Vagina (tissue), 2 donors: ENCODE measurements at regions not wholly inside any gene's neighbourhood (a gene's known extent, or its start where the extent isn't known, plus 50 kb on each side); places are given as distances from the start of the nearest gene placed in this dataset.

Experiments
- DNase-seq, 2 donors: peaks; one replicate each; pipeline ENCODE4 v3.0.0-alpha.2; 2017; ENCODE audit errors: extremely low spot score in 2 of 2
- H3K27ac ChIP-seq: fragments of 200-600 bp; sonication (generic); one replicate; pipeline ENCODE4 v1.5.1; 2019
- H3K27me3 ChIP-seq: fragments of 200-600 bp; sonication (generic); one replicate; pipeline ENCODE4 v1.5.1; 2019
- H3K36me3 ChIP-seq, 2 donors: fragments of 200-600 bp; sonication (generic); one replicate each; pipeline ENCODE4 v1.5.1; 2017 to 2019
- H3K4me1 ChIP-seq: fragments of 200-600 bp; sonication (generic); one replicate; pipeline ENCODE4 v1.5.1; 2019
- H3K4me3 ChIP-seq, 2 donors: fragments of 200-600 bp; sonication (generic); 1 replicate in 1 of 2; 2 replicates in 1 of 2; pipeline ENCODE4 v1.5.1; 2016 to 2019
- H3K9me3 ChIP-seq: fragments of 200-600 bp; sonication (generic); one replicate; pipeline ENCODE4 v1.5.1; 2019
- POLR2A ChIP-seq, 2 donors: fragments of 450-650 bp; IDR thresholded peaks; one replicate each; pipeline ENCODE4 v1.6.1; 2017; ENCODE audit warnings: antibody characterized with exemption in 2 of 2, mild to moderate bottlenecking in 2 of 2, moderate library complexity in 2 of 2
- POLR2AphosphoS5 ChIP-seq, 2 donors: sonication (generic); formaldehyde crosslinking; IDR thresholded peaks; one replicate each; pipeline ENCODE4 v1.9.0; 2017; ENCODE audit warnings: antibody characterized with exemption in 2 of 2, mild to moderate bottlenecking in 2 of 2, low read depth in 1 of 2; ENCODE audit not compliant: insufficient read depth in 1 of 2
- intact Hi-C: fragments of 100-400 bp; cut with DNase I; formaldehyde crosslinking; loops from one replicate; pipeline ENCODE4 v1.15.1; 2023
- TF ChIP-seq, protein P1 (sequence below), 3 experiments: fragments of 450-650 bp in 2 of 3; fragments of 200-600 bp in 1 of 3; sonication (generic) in 1 of 3; IDR thresholded peaks; one replicate each; pipeline ENCODE4 v1.5.1; 2017 to 2019; ENCODE audit warnings: antibody characterized with exemption in 3 of 3, mild to moderate bottlenecking in 2 of 3, moderate library complexity in 2 of 3

- TF ChIP-seq, protein P1, sequence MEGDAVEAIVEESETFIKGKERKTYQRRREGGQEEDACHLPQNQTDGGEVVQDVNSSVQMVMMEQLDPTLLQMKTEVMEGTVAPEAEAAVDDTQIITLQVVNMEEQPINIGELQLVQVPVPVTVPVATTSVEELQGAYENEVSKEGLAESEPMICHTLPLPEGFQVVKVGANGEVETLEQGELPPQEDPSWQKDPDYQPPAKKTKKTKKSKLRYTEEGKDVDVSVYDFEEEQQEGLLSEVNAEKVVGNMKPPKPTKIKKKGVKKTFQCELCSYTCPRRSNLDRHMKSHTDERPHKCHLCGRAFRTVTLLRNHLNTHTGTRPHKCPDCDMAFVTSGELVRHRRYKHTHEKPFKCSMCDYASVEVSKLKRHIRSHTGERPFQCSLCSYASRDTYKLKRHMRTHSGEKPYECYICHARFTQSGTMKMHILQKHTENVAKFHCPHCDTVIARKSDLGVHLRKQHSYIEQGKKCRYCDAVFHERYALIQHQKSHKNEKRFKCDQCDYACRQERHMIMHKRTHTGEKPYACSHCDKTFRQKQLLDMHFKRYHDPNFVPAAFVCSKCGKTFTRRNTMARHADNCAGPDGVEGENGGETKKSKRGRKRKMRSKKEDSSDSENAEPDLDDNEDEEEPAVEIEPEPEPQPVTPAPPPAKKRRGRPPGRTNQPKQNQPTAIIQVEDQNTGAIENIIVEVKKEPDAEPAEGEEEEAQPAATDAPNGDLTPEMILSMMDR (IDR thresholded peaks at IDR 0.05) = no peak
- no peak for TF ChIP-seq POLR2AphosphoS5 (IDR thresholded peaks at IDR 0.05; ENCODE audit: insufficient read depth in 1 of 2, low read depth in 1 of 2)
- TF ChIP-seq POLR2A (IDR thresholded peaks at IDR 0.05) = no peak
- intact Hi-C loops = no loop called here
- H3K27me3 ChIP-seq = no peaks in the 10 kb centered on the region
Observed at GRCh38 chr13:63209330-63210017, 1793.8 kb upstream of the PCDH20 start.

DNA sequence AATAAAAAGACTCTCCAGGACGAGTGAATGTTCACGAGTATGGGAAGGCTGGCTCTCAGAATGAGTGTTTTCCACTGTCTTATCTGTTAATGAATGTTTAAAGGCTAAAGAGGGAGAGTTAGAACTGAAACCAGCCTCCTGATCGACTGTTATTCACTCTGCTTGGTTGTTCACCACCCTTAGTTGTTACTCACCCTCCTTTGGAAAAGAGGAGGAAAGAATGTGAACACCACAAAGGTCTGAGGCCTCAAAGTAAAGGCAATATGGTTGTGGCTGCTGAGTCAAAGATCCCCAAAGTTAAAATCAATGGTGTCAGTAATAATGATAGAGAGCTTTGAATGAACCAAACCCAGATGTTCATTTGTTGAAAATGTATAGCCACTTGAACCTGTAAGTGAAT is 1793.2 kb upstream of the PCDH20 start:
- H3K4me3 ChIP-seq = no peak overlapping the region
- no peaks in the 10 kb centered on the region for H3K36me3 ChIP-seq
- H3K9me3 ChIP-seq = no peaks in the 10 kb centered on the region
- H3K27me3 ChIP-seq = no peaks in the 10 kb centered on the region
- intact Hi-C loops = no loop called here
- no peak overlapping the region for H3K27ac ChIP-seq
- no peak for DNase-seq
- H3K4me1 ChIP-seq = no peaks in the 10 kb centered on the region
- TF ChIP-seq POLR2AphosphoS5 (IDR thresholded peaks at IDR 0.05; ENCODE audit: insufficient read depth in 1 of 2, low read depth in 1 of 2) = no peak
- no peak for TF ChIP-seq POLR2A (IDR thresholded peaks at IDR 0.05)
- TF ChIP-seq, protein P1 (IDR thresholded peaks at IDR 0.05) = no peak

More at GRCh38 chr13:63209330-63210017, 1793.8 kb upstream of the PCDH20 start:
- Histone ChIP-seq H3K36me3 (no peaks in the 10 kb centered on the region), H3K4me3 (no peak overlapping the region), H3K9me3 (no peaks in the 10 kb centered on the region), H3K4me1 (no peaks in the 10 kb centered on the region), H3K27ac (no peak overlapping the region)
- no peak for DNase-seq

DNA sequence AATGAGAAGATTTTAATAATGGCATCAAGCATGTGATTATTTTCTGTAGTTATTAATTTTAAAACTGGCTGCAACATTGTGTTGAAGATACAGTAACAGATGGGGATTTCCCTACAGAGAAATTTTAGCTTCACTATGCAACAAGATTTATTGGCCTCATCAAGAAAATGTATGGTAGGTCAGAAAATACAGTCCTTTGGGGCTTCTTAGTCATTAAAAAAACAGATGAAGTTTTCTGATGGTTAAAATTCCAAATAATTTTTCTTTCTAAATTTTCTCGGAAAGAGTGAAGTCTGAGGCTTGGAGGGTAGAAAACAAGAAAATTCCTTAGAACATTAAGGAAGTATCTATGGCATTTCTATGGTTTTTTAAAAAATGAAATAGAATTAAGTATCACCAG is 1790.8 kb upstream of the PCDH20 start:
- TF ChIP-seq, protein P1 (IDR thresholded peaks at IDR 0.05) = no peak
- TF ChIP-seq POLR2A (IDR thresholded peaks at IDR 0.05) (no peak), POLR2AphosphoS5 (IDR thresholded peaks at IDR 0.05; ENCODE audit: insufficient read depth in 1 of 2, low read depth in 1 of 2) (no peak)
- Histone ChIP-seq H3K9me3 (no peaks in the 10 kb centered on the region), H3K27me3 (no peaks in the 10 kb centered on the region), H3K27ac (no peak overlapping the region), H3K36me3 (no peaks in the 10 kb centered on the region), H3K4me1 (no peaks in the 10 kb centered on the region), H3K4me3 (no peak overlapping the region)
- no peak for DNase-seq
- intact Hi-C loops = no loop called here

- TF ChIP-seq POLR2A (IDR thresholded peaks at IDR 0.05) (no peak), POLR2AphosphoS5 (IDR thresholded peaks at IDR 0.05; ENCODE audit: insufficient read depth in 1 of 2, low read depth in 1 of 2) (no peak)
- TF ChIP-seq, protein P1 (IDR thresholded peaks at IDR 0.05) = no peak
- intact Hi-C loops = no loop called here
- no peaks in the 10 kb centered on the region for H3K9me3 ChIP-seq
- no peak overlapping the region for H3K27ac ChIP-seq
- no peak for DNase-seq
- no peaks in the 10 kb centered on the region for H3K4me1 ChIP-seq
- H3K4me3 ChIP-seq = no peak overlapping the region
- H3K27me3 ChIP-seq = no peaks in the 10 kb centered on the region
- no peaks in the 10 kb centered on the region for H3K36me3 ChIP-seq
Observed at GRCh38 chr13:63201493-63201892, 1785.8 kb upstream of the PCDH20 start.

- no peak overlapping the region for H3K27ac ChIP-seq
- H3K4me3 ChIP-seq = no peak overlapping the region
- no peaks in the 10 kb centered on the region for H3K27me3 ChIP-seq
- TF ChIP-seq POLR2AphosphoS5 (IDR thresholded peaks at IDR 0.05; ENCODE audit: insufficient read depth in 1 of 2, low read depth in 1 of 2) (no peak), POLR2A (IDR thresholded peaks at IDR 0.05) (no peak)
- TF ChIP-seq, protein P1 (IDR thresholded peaks at IDR 0.05) = no peak
- H3K36me3 ChIP-seq = no peaks in the 10 kb centered on the region
- H3K9me3 ChIP-seq = no peaks in the 10 kb centered on the region
- intact Hi-C loops = no loop called here
- H3K4me1 ChIP-seq = no peaks in the 10 kb centered on the region
- DNase-seq = no peak
Observed at GRCh38 chr13:63199508-63199907, 1783.9 kb upstream of the PCDH20 start.
